Mammary epithelial cell (primary cell): ENCODE measurements at regions not wholly inside any gene's neighbourhood (a gene's known extent, or its start where the extent isn't known, plus 50 kb on each side); places are given as distances from the start of the nearest gene placed in this dataset.

Source experiments
- CTCF ChIP-seq, 2 donors: IDR thresholded peaks in 1 of 2; conservative IDR thresholded peaks in 1 of 2; 2 replicates each; pipeline ENCODE4 v1.5.1; 2011 to 2012; ENCODE audit warnings: inconsistent platforms in 2 of 2, low read length in 2 of 2, mild to moderate bottlenecking in 2 of 2, control low read depth in 1 of 2, low read depth in 1 of 2; ENCODE audit not compliant: insufficient read depth in 1 of 2; ENCODE audit errors: extremely low read depth in 1 of 2
- EZH2 ChIP-seq: IDR thresholded peaks from 2 replicates; pipeline ENCODE4 v1.6.1; 2012; ENCODE audit warnings: low read length, inconsistent platforms, borderline replicate concordance

- TF ChIP-seq CTCF (conservative IDR thresholded peaks at IDR 0.05 in 1 of 2, IDR thresholded peaks at IDR 0.05 in 1 of 2; ENCODE audit: extremely low read depth in 1 of 2, insufficient read depth in 1 of 2, low read depth in 1 of 2, low read length in 2 of 2) (no peak), EZH2 (no peak)
Observed at GRCh38 chr13:74647211-74647610, 513.0 kb upstream of the KLF12 start.
